Panc1 (cell line): ENCODE measurements at regions not wholly inside any gene's neighbourhood (a gene's known extent, or its start where the extent isn't known, plus 50 kb on each side); places are given as distances from the start of the nearest gene placed in this dataset.

ENCODE experiments used
- ATAC-seq: fragments of 200-7000 bp; cut with Tn5 transposase; 2 replicates; pipeline ENCODE4 v1.9.1; 2020; ENCODE audit warnings: mild to moderate bottlenecking, moderate library complexity
- BruUV-seq: library from RNA; stranded (reverse); fragments of 400-500 nt; replicated peaks from 2 replicates; lab custom pipeline; 2021; lab: Mats Ljungman, UMichigan
- CTCF ChIA-PET: fragments of 300-600 bp; sonication (Branson Sonifier 250); formaldehyde crosslinking; loops from one replicate; lab custom pipeline; 2022; ENCODE audit warnings: antibody characterized with exemption; lab: Charles Lee
- POLR2A ChIA-PET: fragments of 300-600 bp; sonication (Branson Sonifier 250); formaldehyde crosslinking; loops from one replicate; lab custom pipeline; 2022; ENCODE audit warnings: antibody characterized with exemption; lab: Charles Lee
- DNase-seq: peaks from one replicate; pipeline ENCODE4 v3.0.0-alpha.2; 2010; ENCODE audit warnings: low read depth, low spot score
- H3K27ac ChIP-seq: 2 replicates; pipeline ENCODE4 v1.5.1; 2011; ENCODE audit warnings: mild to moderate bottlenecking, low read length, inconsistent platforms
- H3K27me3 ChIP-seq: fragments of 200-500 bp; sonication (Bioruptor generic); 2 replicates; pipeline ENCODE4 v1.6.0; 2014; ENCODE audit warnings: low read length, inconsistent platforms; ENCODE audit not compliant: control insufficient read depth, insufficient read depth
- H3K36me3 ChIP-seq: fragments of 200-500 bp; sonication (Bioruptor generic); 2 replicates; pipeline ENCODE4 v1.5.1; 2014; ENCODE audit warnings: inconsistent platforms, mild to moderate bottlenecking, low read length, moderate library complexity; ENCODE audit not compliant: control insufficient read depth, insufficient read depth
- H3K4me1 ChIP-seq: 2 replicates; pipeline ENCODE4 v1.5.1; 2011; ENCODE audit warnings: inconsistent platforms, mild to moderate bottlenecking, low read length, moderate library complexity; ENCODE audit not compliant: control insufficient read depth, insufficient read depth
- H3K4me3 ChIP-seq, 2 experiments: 2 replicates each; pipeline ENCODE4 v1.5.1; 2011 to 2012; ENCODE audit warnings: low read depth in 2 of 2, low read length in 2 of 2, mild to moderate bottlenecking in 2 of 2, inconsistent platforms in 1 of 2, moderate library complexity in 1 of 2
- H3K9me3 ChIP-seq: fragments of 200-500 bp; sonication (Bioruptor generic); 2 replicates; pipeline ENCODE4 v1.5.1; 2014; ENCODE audit warnings: low read depth, mild to moderate bottlenecking, inconsistent platforms, low read length, moderate library complexity; ENCODE audit not compliant: control insufficient read depth, insufficient read depth
- CTCF ChIP-seq: fragments of 450-650 bp; IDR thresholded peaks from 2 replicates; pipeline ENCODE4 v1.5.1; 2017; ENCODE audit warnings: mild to moderate bottlenecking
- POLR2AphosphoS5 ChIP-seq: IDR thresholded peaks from 2 replicates; pipeline ENCODE4 v1.6.1; 2012; ENCODE audit warnings: mild to moderate bottlenecking, low read depth, low read length, moderate library complexity
- REST ChIP-seq, 2 experiments: IDR thresholded peaks; 2 replicates each; pipeline ENCODE4 v1.6.1; 2011 to 2012; ENCODE audit warnings: low read depth in 2 of 2, control low read depth in 1 of 2, low read length in 1 of 2, mild to moderate bottlenecking in 1 of 2, moderate library complexity in 1 of 2; ENCODE audit not compliant: insufficient read depth in 1 of 2
- SIN3A ChIP-seq: IDR thresholded peaks from 2 replicates; pipeline ENCODE4 v1.6.1; 2012; ENCODE audit warnings: low read depth, mild to moderate bottlenecking, low read length, moderate library complexity, borderline replicate concordance; ENCODE audit not compliant: insufficient read depth
- TCF7L2 ChIP-seq: IDR thresholded peaks from 2 replicates; pipeline ENCODE4 v1.6.1; 2011; ENCODE audit warnings: mild to moderate bottlenecking, low read depth, low read length, inconsistent platforms
- in situ Hi-C: cut with HindIII; loops from 2 replicates; pipeline ENCODE4 v1.10.0; 2016; ENCODE audit warnings: low sequenced_read_pairs, low pct_unique_long_range_greater_than_20kb
- intact Hi-C: fragments of 100-400 bp; cut with micrococcal nuclease; formaldehyde crosslinking; loops from one replicate; pipeline ENCODE4 v1.10.0; 2022; ENCODE audit not compliant: unreplicated experiment

- no TSS peak for BruUV-seq
- Histone ChIP-seq H3K4me3 (no peak overlapping the region), H3K4me1 (no peaks in the 10 kb centered on the region), H3K9me3 (no peaks in the 10 kb centered on the region), H3K36me3 (no peaks in the 10 kb centered on the region), H3K27me3 (no peaks in the 10 kb centered on the region), H3K27ac (no peak overlapping the region)
- DNase-seq = no peak
- ChIA-PET POLR2A (no interaction called here), CTCF (no interaction called here)
- no peak for TF ChIP-seq CTCF
- no peak for TF ChIP-seq TCF7L2
- TF ChIP-seq REST (IDR thresholded peaks at IDR 0.05; ENCODE audit: insufficient read depth in 1 of 2, low read depth in 2 of 2, low read length in 1 of 2) = no peak
- no peak for TF ChIP-seq POLR2AphosphoS5
- TF ChIP-seq SIN3A = no peak
- intact Hi-C loops (no loop called here), in situ Hi-C loops (no loop called here)
- no peak for ATAC-seq
These were observed 351.0 kb upstream of the MCTP2 start for GRCh38 chr15:93880358-93880757.

- Histone ChIP-seq H3K9me3 (no peaks in the 10 kb centered on the region), H3K27ac (no peak overlapping the region), H3K4me1 (no peaks in the 10 kb centered on the region), H3K27me3 (no peaks in the 10 kb centered on the region), H3K36me3 (no peaks in the 10 kb centered on the region), H3K4me3 (no peak overlapping the region)
- POLR2A ChIA-PET = no interaction called here
- in situ Hi-C loops (no loop called here), intact Hi-C loops (no loop called here)
- DNase-seq (no peak), ATAC-seq (no peak)
- CTCF ChIA-PET = no interaction called here
- no TSS peak for BruUV-seq
- TF ChIP-seq SIN3A (no peak), REST (IDR thresholded peaks at IDR 0.05; ENCODE audit: insufficient read depth in 1 of 2, low read depth in 2 of 2, low read length in 1 of 2) (no peak), TCF7L2 (no peak), POLR2AphosphoS5 (no peak), CTCF (no peak)
These were observed 360.8 kb upstream of the MCTP2 start for GRCh38 chr15:93870583-93870982.
